ENCODE measurements at regions not wholly inside any gene's neighbourhood (a gene's known extent, or its start where the extent isn't known, plus 50 kb on each side); places are given as distances from the start of the nearest gene placed in this dataset.

DNA sequence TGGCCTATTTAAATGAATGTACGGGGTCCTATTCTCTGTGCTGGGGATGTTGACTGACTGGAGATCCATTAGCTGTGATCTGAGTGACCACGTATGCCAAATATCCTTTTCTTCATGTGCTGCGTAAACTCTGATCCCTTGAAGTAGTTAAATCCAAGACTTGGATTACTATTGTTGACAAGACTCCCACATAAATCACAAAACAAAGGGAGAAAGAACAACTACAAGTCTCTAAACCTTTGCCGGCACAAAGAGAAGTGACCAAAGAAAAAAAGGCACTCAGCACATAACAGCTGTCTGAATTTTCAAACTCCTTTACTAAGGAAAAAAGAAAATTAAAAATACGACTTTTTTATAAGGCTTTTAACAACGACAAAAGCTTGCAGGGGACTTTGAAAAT is 559.9 kb upstream of the CDH8 start:
- TF ChIP-seq CTCF (IDR thresholded peaks at IDR 0.05) (no peak), POLR2A (IDR thresholded peaks at IDR 0.05) (no peak)

Measured in uterus (tissue), 2 donors.